Astrocyte (in vitro differentiated cells and primary cell): ENCODE measurements at regions not wholly inside any gene's neighbourhood (a gene's known extent, or its start where the extent isn't known, plus 50 kb on each side); places are given as distances from the start of the nearest gene placed in this dataset.

ENCODE experiments used
- DNase-seq: peaks from one replicate; pipeline ENCODE4 v3.0.0-alpha.2; 2010; ENCODE audit warnings: low read depth
- FAIRE-seq: peaks from 2 replicates; lab custom pipeline; 2011; peaks lifted over from hg19 to GRCh38; lab: Jason Lieb, UNC
- H2AFZ ChIP-seq: 2 replicates; pipeline ENCODE4 v1.6.0; 2012; ENCODE audit warnings: low read depth, low read length, inconsistent platforms
- H3K27ac ChIP-seq: 2 replicates; pipeline ENCODE4 v1.5.1; 2011; ENCODE audit warnings: low read depth, low read length, inconsistent platforms
- H3K27me3 ChIP-seq: 2 replicates; pipeline ENCODE4 v1.6.0; 2011; ENCODE audit warnings: low read length, inconsistent platforms; ENCODE audit not compliant: insufficient read depth
- H3K36me3 ChIP-seq: 2 replicates; pipeline ENCODE4 v1.5.1; 2011; ENCODE audit warnings: low read length, inconsistent platforms; ENCODE audit not compliant: insufficient read depth
- H3K4me1 ChIP-seq: 2 replicates; pipeline ENCODE4 v1.5.1; 2011; ENCODE audit warnings: low read length, inconsistent platforms; ENCODE audit not compliant: insufficient read depth
- H3K4me2 ChIP-seq: 2 replicates; pipeline ENCODE4 v1.6.0; 2012; ENCODE audit warnings: low read length, inconsistent platforms
- H3K4me3 ChIP-seq: 2 replicates; pipeline ENCODE4 v1.5.1; 2011; ENCODE audit warnings: low read depth, mild to moderate bottlenecking, low read length, inconsistent platforms; ENCODE audit not compliant: insufficient read depth
- H3K79me2 ChIP-seq: 2 replicates; pipeline ENCODE4 v1.6.0; 2012; ENCODE audit warnings: mild to moderate bottlenecking, low read length, inconsistent platforms; ENCODE audit not compliant: insufficient read depth
- H3K9ac ChIP-seq: 2 replicates; pipeline ENCODE4 v1.6.0; 2012; ENCODE audit warnings: mild to moderate bottlenecking, low read length, inconsistent platforms
- H3K9me3 ChIP-seq: 2 replicates; pipeline ENCODE4 v1.5.1; 2012; ENCODE audit warnings: low read depth, mild to moderate bottlenecking, low read length, inconsistent platforms; ENCODE audit not compliant: insufficient read depth
- H4K20me1 ChIP-seq: 2 replicates; pipeline ENCODE4 v1.6.0; 2012; ENCODE audit warnings: low read length, inconsistent platforms; ENCODE audit not compliant: insufficient read depth
- H3K27ac Mint-ChIP-seq: one replicate; pipeline ENCODE4 v1.8.0; 2021; ENCODE audit warnings: mild to moderate bottlenecking, mixed read lengths; ENCODE audit not compliant: unreplicated experiment
- H3K27me3 Mint-ChIP-seq: one replicate; pipeline ENCODE4 v1.8.0; 2021; ENCODE audit warnings: low read depth, mixed read lengths; ENCODE audit not compliant: unreplicated experiment
- H3K36me3 Mint-ChIP-seq: one replicate; pipeline ENCODE4 v1.8.0; 2021; ENCODE audit warnings: low read depth, mixed read lengths; ENCODE audit not compliant: unreplicated experiment
- H3K4me1 Mint-ChIP-seq: one replicate; pipeline ENCODE4 v1.8.0; 2021; ENCODE audit warnings: low read depth, mixed read lengths; ENCODE audit not compliant: unreplicated experiment
- H3K4me3 Mint-ChIP-seq: one replicate; pipeline ENCODE4 v1.8.0; 2021; ENCODE audit warnings: mild to moderate bottlenecking, moderate library complexity, mixed read lengths; ENCODE audit not compliant: unreplicated experiment
- H3K9me3 Mint-ChIP-seq: one replicate; pipeline ENCODE4 v1.8.0; 2021; ENCODE audit warnings: mild to moderate bottlenecking, mixed read lengths; ENCODE audit not compliant: unreplicated experiment
- EZH2 ChIP-seq: IDR thresholded peaks from 2 replicates; pipeline ENCODE4 v1.6.1; 2012; ENCODE audit warnings: mild to moderate bottlenecking, low read length, inconsistent platforms; ENCODE audit not compliant: insufficient read depth
- TF ChIP-seq, protein P1 (sequence below): IDR thresholded peaks from 2 replicates; pipeline ENCODE4 v1.5.1; 2011; ENCODE audit warnings: low read depth, mild to moderate bottlenecking, inconsistent platforms, low read length, moderate library complexity; ENCODE audit not compliant: insufficient read depth

DNA sequence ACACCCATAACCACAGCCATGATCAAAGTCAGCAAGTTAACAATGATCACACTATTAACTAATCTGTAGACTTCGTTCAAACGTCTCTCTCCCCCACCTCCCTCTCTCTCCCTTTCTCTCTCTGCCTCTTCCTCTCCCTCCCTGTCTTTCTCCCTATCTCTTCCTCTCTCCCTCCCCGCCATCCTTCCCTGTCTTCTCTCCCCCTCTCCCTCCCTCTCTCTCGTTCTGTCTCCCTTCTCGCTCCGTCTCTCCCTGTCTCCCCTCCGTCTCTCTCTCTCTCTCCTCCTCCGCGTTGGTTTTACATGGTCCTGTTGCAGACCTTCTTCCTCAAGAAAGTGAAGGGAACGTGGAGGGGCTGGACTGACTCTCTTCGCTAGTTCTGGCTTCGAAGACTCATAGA, 308.9 kb upstream of the FOXQ1 start:
- H2AFZ ChIP-seq, result no peak overlapping the region
- no peaks in the 10 kb centered on the region for H3K36me3 Mint-ChIP-seq

DNA sequence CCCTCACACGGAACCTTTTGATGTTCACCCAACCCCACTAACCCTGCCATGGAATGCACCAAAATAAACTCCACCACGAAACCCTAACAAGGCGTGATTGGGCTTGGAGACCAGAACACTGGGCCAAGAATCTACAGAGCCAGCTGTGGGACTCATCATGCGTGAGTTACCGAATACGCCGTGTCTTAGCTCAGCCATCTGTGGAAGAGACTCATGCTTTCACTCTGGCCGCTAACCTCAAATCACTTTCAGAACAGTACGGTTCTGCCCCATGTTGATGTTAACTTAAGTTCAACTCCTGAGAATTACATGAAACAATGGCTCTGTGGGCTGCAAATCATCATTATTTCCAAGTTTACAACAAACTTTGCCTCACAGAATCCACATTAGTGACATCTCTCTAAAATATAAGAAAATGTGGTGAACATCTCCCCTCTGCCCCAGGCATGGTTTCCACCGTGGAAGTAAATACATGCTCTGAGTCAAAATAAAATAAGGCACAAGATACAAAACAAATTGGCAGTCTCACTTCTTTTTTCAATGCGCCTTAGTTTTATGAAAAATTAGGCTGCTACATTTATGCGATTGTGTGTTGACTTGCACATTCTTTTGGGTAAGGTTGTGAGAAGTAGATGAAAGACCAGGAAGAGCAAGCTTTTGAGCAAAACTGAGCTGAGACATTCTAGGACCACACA, 308.9 kb upstream of the EXOC2 start:
- Histone ChIP-seq H3K27me3 (peaks cover 6% of the 10 kb centered on the region), H3K4me3 (no peak overlapping the region), H3K4me2 (no peak overlapping the region), H3K9ac (no peak overlapping the region), H3K27ac (no peak overlapping the region), H3K4me1 (peaks cover 3% of the 10 kb centered on the region), H2AFZ (no peak overlapping the region), H3K79me2 (no peaks in the 10 kb centered on the region), H4K20me1 (no peaks in the 10 kb centered on the region), H3K9me3 (no peaks in the 10 kb centered on the region), H3K36me3 (no peaks in the 10 kb centered on the region)
- Mint-ChIP-seq H3K9me3 (no peaks in the 10 kb centered on the region), H3K27ac (no peak overlapping the region), H3K36me3 (no peaks in the 10 kb centered on the region), H3K4me1 (peaks cover 7% of the 10 kb centered on the region), H3K4me3 (no peak overlapping the region), H3K27me3 (peaks cover 36% of the 10 kb centered on the region)
- FAIRE-seq (no peak), DNase-seq (no peak)
- TF ChIP-seq EZH2, result no peak
- TF ChIP-seq, protein P1, sequence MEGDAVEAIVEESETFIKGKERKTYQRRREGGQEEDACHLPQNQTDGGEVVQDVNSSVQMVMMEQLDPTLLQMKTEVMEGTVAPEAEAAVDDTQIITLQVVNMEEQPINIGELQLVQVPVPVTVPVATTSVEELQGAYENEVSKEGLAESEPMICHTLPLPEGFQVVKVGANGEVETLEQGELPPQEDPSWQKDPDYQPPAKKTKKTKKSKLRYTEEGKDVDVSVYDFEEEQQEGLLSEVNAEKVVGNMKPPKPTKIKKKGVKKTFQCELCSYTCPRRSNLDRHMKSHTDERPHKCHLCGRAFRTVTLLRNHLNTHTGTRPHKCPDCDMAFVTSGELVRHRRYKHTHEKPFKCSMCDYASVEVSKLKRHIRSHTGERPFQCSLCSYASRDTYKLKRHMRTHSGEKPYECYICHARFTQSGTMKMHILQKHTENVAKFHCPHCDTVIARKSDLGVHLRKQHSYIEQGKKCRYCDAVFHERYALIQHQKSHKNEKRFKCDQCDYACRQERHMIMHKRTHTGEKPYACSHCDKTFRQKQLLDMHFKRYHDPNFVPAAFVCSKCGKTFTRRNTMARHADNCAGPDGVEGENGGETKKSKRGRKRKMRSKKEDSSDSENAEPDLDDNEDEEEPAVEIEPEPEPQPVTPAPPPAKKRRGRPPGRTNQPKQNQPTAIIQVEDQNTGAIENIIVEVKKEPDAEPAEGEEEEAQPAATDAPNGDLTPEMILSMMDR, result no peak

More for the DNA sequence above, 308.9 kb upstream of the FOXQ1 start:
- no peak overlapping the region for H3K4me3 Mint-ChIP-seq
- DNase-seq (no peak), FAIRE-seq (no peak)
- peaks cover 3% of the 10 kb centered on the region for H3K4me1 ChIP-seq
- peaks cover 7% of the 10 kb centered on the region for H3K4me1 Mint-ChIP-seq
- TF ChIP-seq, protein P1, result no peak
- TF ChIP-seq EZH2, result no peak
- H3K79me2 ChIP-seq, result no peaks in the 10 kb centered on the region
- H3K36me3 ChIP-seq, result no peaks in the 10 kb centered on the region
- H4K20me1 ChIP-seq, result no peaks in the 10 kb centered on the region
- no peak overlapping the region for H3K27ac ChIP-seq
- H3K27me3 ChIP-seq, result peaks cover 7% of the 10 kb centered on the region
- no peaks in the 10 kb centered on the region for H3K9me3 ChIP-seq
- no peak overlapping the region for H3K4me3 ChIP-seq
- no peak overlapping the region for H3K9ac ChIP-seq
- no peaks in the 10 kb centered on the region for H3K9me3 Mint-ChIP-seq
- H3K4me2 ChIP-seq, result no peak overlapping the region
- H3K27ac Mint-ChIP-seq, result no peak overlapping the region
- peaks cover 37% of the 10 kb centered on the region for H3K27me3 Mint-ChIP-seq

DNA sequence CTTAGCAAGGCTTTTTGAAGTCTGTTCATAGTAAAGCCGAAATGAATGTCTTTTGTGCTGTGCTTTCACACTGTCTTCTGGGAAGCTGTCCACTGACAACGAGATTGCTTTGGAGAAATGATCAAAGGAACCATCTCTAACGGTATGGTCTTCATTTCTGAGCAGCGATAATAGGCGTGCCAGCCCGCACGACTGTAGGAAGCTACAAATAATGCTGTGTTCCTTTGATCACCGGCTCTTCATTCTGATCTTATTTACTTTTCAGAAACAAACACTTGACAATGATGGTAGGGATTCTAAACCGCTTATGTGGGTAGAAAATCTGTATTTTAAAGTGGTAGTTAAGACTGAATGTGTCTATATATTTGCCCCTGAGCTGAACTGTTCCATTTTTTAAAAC, 306.6 kb upstream of the EXOC2 start:
- H3K9ac ChIP-seq, result no peak overlapping the region
- H4K20me1 ChIP-seq, result no peaks in the 10 kb centered on the region
- H3K4me1 ChIP-seq, result no peaks in the 10 kb centered on the region
- DNase-seq (no peak), FAIRE-seq (no peak)
- no peak overlapping the region for H3K4me3 ChIP-seq
- H3K27ac ChIP-seq, result no peak overlapping the region
- no peaks in the 10 kb centered on the region for H3K9me3 Mint-ChIP-seq
- TF ChIP-seq EZH2, result no peak
- TF ChIP-seq, protein P1, result no peak
- no peak overlapping the region for H3K4me2 ChIP-seq
- no peaks in the 10 kb centered on the region for H3K79me2 ChIP-seq
- no peak overlapping the region for H2AFZ ChIP-seq
- no peak overlapping the region for H3K4me3 Mint-ChIP-seq
- H3K36me3 Mint-ChIP-seq, result no peaks in the 10 kb centered on the region
- H3K27me3 ChIP-seq, result peaks cover 6% of the 10 kb centered on the region
- H3K4me1 Mint-ChIP-seq, result no peaks in the 10 kb centered on the region
- peaks cover 54% of the 10 kb centered on the region for H3K27me3 Mint-ChIP-seq
- no peaks in the 10 kb centered on the region for H3K9me3 ChIP-seq
- H3K27ac Mint-ChIP-seq, result no peak overlapping the region
- H3K36me3 ChIP-seq, result no peaks in the 10 kb centered on the region
